ENCODE measurements at regions not wholly inside any gene's neighbourhood (a gene's known extent, or its start where the extent isn't known, plus 50 kb on each side); places are given as distances from the start of the nearest gene placed in this dataset.
"Not testable (repeated sequence)": the region's sequence is repeated elsewhere in the genome, so short reads cannot be mapped to it uniquely, and the experiment has no call there.

DNA sequence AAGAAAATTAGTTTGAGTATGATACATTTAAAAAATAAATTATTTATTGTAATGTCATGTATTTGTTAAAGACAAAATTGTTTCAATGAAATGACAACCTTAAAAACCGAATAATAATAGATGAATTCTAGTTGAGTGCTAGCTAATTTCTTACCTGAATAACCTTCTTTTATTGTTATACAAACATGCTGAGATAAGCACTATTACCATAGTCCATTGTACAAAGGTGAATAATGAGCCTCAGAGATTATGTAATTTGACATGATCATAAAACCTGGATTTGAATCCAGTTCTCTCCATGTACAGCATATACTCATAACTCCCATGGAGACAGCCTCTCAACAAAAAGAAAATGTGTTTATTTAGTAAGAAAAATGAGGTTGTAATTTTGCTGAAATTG lies 1512.9 kb downstream of the PCDH19 start:
- H3K4me3 ChIP-seq (ENCODE audit: low read depth, low read length): no peak overlapping the region
- no peak for DNase-seq (ENCODE audit: low read depth)

DNA sequence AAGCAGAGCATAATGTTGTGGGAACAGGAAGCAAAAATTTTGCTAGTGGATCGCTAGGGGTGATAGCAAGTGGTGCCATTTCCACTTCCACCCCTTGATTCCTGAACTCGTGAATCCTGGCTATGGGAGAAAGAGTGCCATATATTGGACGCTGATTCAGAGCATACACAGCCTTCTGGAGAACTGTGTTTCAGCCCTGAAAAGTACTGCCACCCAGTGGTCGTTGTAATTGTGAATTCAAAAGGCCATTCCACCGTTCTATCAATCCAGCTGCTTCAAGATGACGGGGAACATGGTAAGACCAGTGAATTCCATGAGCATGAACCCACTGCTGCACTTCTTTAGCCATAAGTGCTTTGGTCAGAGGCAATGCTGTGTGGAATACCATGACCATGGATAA lies 1559.4 kb downstream of the PCDH19 start:
- not testable (repeated sequence) for H3K4me3 ChIP-seq (ENCODE audit: low read depth, low read length); DNase-seq (ENCODE audit: low read depth)

Measured in skeletal muscle cell (primary cell).